Mesothelial cell of epicardium (in vitro differentiated cells): ENCODE measurements at regions not wholly inside any gene's neighbourhood (a gene's known extent, or its start where the extent isn't known, plus 50 kb on each side); places are given as distances from the start of the nearest gene placed in this dataset.
A peak's percentile ranks its signal among the peaks of the same experiment; 100 is the strongest.

Source experiments
- DNase-seq, 2 experiments: peaks; one replicate each; pipeline ENCODE4 v3.0.0; 2021; ENCODE audit warnings: low spot score in 2 of 2; ENCODE audit not compliant: unreplicated experiment in 2 of 2
- H3K27ac Mint-ChIP-seq: 2 replicates; pipeline ENCODE4 v1.8.0; 2021; ENCODE audit warnings: mixed read lengths
- H3K27me3 Mint-ChIP-seq: 2 replicates; pipeline ENCODE4 v1.8.0; 2021; ENCODE audit warnings: low read depth, mixed read lengths
- H3K36me3 Mint-ChIP-seq: 2 replicates; pipeline ENCODE4 v1.8.0; 2021; ENCODE audit warnings: mixed read lengths
- H3K4me1 Mint-ChIP-seq: 2 replicates; pipeline ENCODE4 v1.8.0; 2021; ENCODE audit warnings: mixed read lengths
- H3K4me3 Mint-ChIP-seq: 2 replicates; pipeline ENCODE4 v1.8.0; 2021; ENCODE audit warnings: mild to moderate bottlenecking, moderate library complexity, mixed read lengths
- H3K9me3 Mint-ChIP-seq: 2 replicates; pipeline ENCODE4 v1.8.0; 2021; ENCODE audit warnings: mixed read lengths
- TF ChIP-seq, protein P1 (sequence below): fragments of 200-600 bp; sonication (generic); IDR thresholded peaks from one replicate; pipeline ENCODE4 v1.5.0; 2021; ENCODE audit warnings: antibody characterized with exemption; ENCODE audit not compliant: unreplicated experiment

DNA sequence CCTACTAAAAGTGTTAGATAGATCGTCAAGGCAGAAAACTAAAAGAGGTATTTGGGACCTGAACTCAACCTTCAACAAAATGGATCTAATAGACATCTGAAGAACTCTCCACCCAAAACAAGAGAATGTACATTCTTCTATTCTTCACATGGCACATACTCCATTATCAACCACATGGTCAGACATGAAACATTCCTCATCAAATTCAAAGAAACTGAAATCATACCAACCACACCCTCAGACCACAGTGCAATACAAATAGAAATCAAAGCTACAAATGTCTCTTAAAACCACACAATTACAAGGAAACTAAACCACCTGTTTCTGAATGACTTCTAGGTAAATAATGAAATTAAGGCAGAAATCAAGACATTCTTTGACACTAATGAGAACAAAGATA lies 984.1 kb upstream of the GBE1 start:
- peaks cover 12% of the 10 kb centered on the region for H3K9me3 Mint-ChIP-seq
- no peak overlapping the region for H3K27ac Mint-ChIP-seq
- TF ChIP-seq, protein P1, sequence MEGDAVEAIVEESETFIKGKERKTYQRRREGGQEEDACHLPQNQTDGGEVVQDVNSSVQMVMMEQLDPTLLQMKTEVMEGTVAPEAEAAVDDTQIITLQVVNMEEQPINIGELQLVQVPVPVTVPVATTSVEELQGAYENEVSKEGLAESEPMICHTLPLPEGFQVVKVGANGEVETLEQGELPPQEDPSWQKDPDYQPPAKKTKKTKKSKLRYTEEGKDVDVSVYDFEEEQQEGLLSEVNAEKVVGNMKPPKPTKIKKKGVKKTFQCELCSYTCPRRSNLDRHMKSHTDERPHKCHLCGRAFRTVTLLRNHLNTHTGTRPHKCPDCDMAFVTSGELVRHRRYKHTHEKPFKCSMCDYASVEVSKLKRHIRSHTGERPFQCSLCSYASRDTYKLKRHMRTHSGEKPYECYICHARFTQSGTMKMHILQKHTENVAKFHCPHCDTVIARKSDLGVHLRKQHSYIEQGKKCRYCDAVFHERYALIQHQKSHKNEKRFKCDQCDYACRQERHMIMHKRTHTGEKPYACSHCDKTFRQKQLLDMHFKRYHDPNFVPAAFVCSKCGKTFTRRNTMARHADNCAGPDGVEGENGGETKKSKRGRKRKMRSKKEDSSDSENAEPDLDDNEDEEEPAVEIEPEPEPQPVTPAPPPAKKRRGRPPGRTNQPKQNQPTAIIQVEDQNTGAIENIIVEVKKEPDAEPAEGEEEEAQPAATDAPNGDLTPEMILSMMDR = no peak

DNA sequence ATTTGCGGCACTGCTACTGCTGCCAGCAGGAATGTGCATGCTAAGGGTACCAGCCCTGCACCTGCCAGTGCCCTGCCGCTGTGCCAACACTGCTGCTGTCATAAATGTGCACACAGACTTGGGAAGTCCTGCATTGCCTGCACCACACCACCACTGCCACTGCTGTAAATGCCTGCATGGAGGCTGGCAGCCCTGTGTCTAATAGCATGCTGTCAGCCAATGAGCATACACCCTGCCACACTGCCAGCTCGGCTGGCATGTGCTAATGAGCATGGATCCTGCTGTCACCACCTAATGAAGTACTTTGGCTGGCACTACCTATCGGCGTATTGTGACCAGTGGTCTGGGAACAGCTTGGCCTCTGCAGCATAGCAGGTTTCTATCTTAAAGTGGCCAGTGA lies 981.8 kb upstream of the GBE1 start:
- TF ChIP-seq, protein P1 = no peak
- no peak overlapping the region for H3K27ac Mint-ChIP-seq
- H3K4me3 Mint-ChIP-seq = no peak overlapping the region
- H3K4me1 Mint-ChIP-seq = peaks cover 17% of the 10 kb centered on the region
- DNase-seq = no peak
- H3K36me3 Mint-ChIP-seq = no peaks in the 10 kb centered on the region
- H3K9me3 Mint-ChIP-seq = peaks cover 12% of the 10 kb centered on the region
- H3K27me3 Mint-ChIP-seq = no peaks in the 10 kb centered on the region

More for the DNA sequence above, 984.1 kb upstream of the GBE1 start:
- DNase-seq = no peak
- Mint-ChIP-seq H3K36me3 (no peaks in the 10 kb centered on the region), H3K4me3 (no peak overlapping the region), H3K4me1 (peaks cover 4% of the 10 kb centered on the region), H3K27me3 (no peaks in the 10 kb centered on the region)

DNA sequence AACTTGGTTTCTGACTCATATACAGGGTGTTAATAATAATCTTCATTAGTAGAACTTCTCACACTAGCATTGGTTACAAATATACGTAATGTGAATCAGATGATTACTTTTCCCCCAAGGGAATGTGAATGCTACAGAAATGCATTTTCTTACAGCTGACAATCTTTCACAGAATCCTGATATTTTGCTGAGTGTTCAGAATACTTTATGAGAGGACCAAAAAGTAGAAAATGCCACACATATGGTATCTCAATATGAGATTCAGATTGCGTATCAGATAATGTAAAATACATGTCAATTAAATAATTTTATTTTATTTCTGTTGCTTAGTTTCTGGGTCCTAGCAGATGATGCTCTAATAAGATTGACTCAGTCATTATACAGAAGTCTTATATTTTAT lies 979.9 kb upstream of the GBE1 start:
- peaks cover 21% of the 10 kb centered on the region for H3K4me1 Mint-ChIP-seq
- H3K36me3 Mint-ChIP-seq = no peaks in the 10 kb centered on the region
- H3K4me3 Mint-ChIP-seq = no peak overlapping the region
- no peaks in the 10 kb centered on the region for H3K27me3 Mint-ChIP-seq
- TF ChIP-seq, protein P1 = no peak
- no peaks in the 10 kb centered on the region for H3K9me3 Mint-ChIP-seq
- no peak for DNase-seq
- H3K27ac Mint-ChIP-seq = no peak overlapping the region

DNA sequence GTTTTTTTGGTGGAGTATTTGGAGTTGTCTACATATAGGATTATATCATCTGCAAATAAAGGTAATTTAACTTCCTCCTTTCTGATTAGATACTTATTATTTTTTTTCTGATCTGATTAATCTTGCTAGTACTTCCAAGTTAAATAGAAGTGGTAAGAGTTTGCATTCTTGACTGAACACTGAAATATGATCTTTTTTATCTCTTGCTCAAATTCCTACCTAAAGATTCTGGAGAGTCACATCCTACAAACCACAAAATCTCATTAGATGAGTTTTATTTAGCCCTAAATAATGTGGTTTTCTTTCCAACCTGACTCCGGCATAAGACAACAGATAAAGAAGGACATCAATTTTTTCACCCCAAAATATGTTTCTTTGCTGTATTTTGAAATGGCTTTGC lies 977.9 kb upstream of the GBE1 start:
- Mint-ChIP-seq H3K4me1 (peaks cover 26% of the 10 kb centered on the region), H3K27me3 (no peaks in the 10 kb centered on the region), H3K4me3 (no peak overlapping the region), H3K36me3 (no peaks in the 10 kb centered on the region), H3K9me3 (no peaks in the 10 kb centered on the region), H3K27ac (peak overlapping the region; percentile 21)
- DNase-seq = no peak
- TF ChIP-seq, protein P1 = no peak

DNA sequence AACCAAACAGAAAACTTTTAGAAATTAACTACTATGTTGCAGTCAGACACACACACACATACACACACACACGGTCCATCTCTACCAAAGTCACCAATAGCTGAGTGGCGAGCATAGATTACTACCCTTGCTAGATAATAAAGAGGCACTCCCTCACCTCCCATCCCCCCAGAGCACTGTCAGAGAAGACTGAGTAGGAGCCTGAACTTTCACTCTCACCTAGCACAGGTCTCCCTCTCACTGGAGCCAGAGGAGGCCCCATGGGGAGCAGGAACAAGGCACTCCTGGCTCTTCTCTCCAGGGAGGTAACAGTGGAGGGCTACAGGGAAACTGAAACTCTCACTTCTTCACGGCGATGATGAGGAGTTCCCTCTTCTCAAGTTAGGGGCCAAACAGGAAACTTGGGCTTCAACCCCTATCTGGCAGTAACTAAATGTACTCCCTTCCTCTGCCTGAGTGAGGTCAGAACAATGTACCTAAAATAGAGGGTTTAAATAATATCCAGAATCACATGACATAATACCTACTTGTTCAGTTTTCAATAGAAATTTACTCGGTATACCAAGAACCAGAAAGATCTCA lies 975.3 kb upstream of the GBE1 start:
- TF ChIP-seq, protein P1 = no peak
- H3K27me3 Mint-ChIP-seq = no peaks in the 10 kb centered on the region
- H3K4me3 Mint-ChIP-seq = no peak overlapping the region
- DNase-seq = no peak
- no peaks in the 10 kb centered on the region for H3K36me3 Mint-ChIP-seq
- H3K27ac Mint-ChIP-seq = no peak overlapping the region
- H3K9me3 Mint-ChIP-seq = no peaks in the 10 kb centered on the region
- peaks cover 26% of the 10 kb centered on the region for H3K4me1 Mint-ChIP-seq
